GM18858 (cell line): ENCODE measurements at regions not wholly inside any gene's neighbourhood (a gene's known extent, or its start where the extent isn't known, plus 50 kb on each side); places are given as distances from the start of the nearest gene placed in this dataset.

Experiments used
- ATAC-seq: cut with Tn5 transposase; IDR thresholded peaks from one replicate; pipeline ENCODE4 v1.9.1; 2021; ENCODE audit not compliant: unreplicated experiment

GRCh38 chr4:156710365-156711192 lies 261.0 kb downstream of the PDGFC start:
- ATAC-seq = no peak

GRCh38 chr4:156705311-156705710 lies 266.3 kb downstream of the PDGFC start:
- no peak for ATAC-seq

GRCh38 chr4:156695163-156695562 lies 276.4 kb downstream of the PDGFC start:
- ATAC-seq = no peak

DNA sequence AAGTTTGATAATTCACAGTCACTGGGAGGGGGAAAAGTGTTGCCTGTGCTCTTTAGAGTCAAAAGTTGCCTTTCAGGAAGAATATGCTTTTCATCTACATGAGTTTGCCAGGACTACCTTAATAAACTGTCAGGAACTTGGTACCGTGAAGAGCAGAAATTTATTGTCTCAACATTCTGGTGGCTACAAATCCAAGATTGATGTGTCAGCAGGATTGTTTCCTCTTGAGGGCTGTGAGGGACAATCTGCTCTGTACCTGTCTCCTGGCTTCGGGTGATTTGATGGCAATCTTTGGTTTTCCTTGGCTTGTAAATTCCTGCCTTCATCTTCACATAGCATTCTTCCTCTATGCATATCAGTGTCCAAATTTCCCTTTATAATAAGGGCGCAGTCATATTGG lies 277.2 kb downstream of the PDGFC start:
- no peak for ATAC-seq

- no peak for ATAC-seq
Observed at GRCh38 chr4:156693557-156693956, 278.0 kb downstream of the PDGFC start.

GRCh38 chr4:156692016-156692415 lies 279.6 kb downstream of the PDGFC start:
- no peak for ATAC-seq

- no peak for ATAC-seq
Observed at GRCh38 chr4:156690572-156690971, 281.0 kb downstream of the PDGFC start.

GRCh38 chr4:156686120-156686519 lies 285.5 kb downstream of the PDGFC start:
- no peak for ATAC-seq

- ATAC-seq = no peak
Observed at GRCh38 chr4:156685308-156685707, 286.3 kb downstream of the PDGFC start.

- ATAC-seq = no peak
Observed at GRCh38 chr4:156677656-156678055, 293.9 kb downstream of the PDGFC start.

DNA sequence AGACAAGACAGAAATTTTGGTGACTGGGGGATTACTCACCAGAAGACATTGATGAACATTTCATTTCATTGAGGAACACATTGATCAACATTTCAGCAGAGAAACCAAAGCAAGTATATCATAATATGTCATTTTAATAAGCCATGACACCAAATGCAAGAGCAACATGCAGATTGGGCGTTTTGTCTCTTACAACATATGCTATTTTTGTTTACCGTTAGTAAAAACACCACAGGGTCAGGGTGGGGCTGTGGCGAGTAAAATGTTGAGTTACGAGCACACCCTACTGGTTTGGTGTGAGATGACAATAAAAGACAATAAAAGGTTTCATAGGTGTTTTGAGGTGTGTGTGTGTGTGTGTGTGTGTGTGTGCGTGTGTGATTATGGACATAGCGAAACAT lies 294.5 kb downstream of the PDGFC start:
- ATAC-seq = peak; percentile 61

GRCh38 chr4:156676116-156676851 lies 295.3 kb downstream of the PDGFC start:
- ATAC-seq = no peak

GRCh38 chr4:156673483-156673882 lies 298.1 kb downstream of the PDGFC start:
- no peak for ATAC-seq

DNA sequence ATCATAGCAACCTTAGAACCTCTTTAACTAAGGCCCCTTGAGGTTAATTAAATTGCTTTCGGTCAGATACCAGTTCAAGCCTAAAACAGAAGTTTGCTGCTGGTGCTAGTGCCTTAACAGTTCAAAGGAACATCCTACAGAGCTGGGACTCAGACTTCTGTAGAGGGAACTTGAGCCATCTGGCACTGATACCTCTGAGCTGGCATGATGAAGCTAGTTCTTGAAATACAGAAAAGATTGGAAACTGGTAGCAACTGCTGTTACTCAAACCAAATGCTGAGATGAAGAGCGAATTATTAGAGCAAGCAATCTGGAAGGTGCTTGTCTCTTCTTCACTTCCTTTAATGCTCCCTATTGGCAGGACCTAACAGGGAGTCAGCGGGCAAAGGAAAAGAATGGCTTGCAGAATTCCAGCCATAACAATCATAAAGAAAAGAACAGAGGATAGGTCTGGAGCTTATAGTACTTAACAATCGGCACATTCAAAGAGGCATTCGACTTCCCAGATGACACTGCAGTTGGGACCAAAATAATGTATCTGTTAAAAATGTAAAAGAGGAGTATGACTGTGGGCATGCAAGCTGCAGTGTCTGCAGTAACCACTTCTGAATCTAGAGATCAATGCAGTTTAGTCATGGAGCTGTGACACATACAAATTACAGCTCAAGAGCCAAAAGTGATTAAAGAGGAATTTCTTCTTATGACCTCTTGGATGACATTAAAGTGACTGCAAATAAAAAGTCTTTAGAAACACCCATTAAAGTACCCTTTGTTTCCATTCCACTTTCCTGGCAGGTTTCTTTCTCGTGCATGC lies 298.9 kb downstream of the PDGFC start:
- no peak for ATAC-seq

GRCh38 chr4:156665780-156666366 lies 305.7 kb downstream of the PDGFC start:
- no peak for ATAC-seq

DNA sequence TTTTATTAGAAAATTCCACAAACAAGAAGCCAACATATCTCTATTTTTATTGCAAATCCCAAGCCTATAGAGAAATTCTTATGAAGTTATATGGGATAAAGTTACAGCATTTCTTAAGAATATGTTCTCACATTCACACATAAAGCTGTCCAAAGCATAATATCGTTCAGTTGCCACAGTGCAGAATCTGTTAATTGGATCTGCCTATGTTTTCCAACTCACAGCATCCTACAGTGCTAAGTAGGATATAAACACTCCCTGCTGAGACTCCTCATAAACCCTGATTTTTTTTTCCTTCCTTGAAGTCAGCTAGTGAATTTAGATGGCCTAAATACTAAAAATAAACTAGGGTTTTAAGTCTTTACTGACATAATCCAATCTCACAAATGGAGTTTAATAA lies 307.9 kb downstream of the PDGFC start:
- no peak for ATAC-seq

- ATAC-seq = no peak
Observed at GRCh38 chr4:156662921-156663320, 308.7 kb downstream of the PDGFC start.

GRCh38 chr4:156661555-156661954 lies 310.0 kb downstream of the PDGFC start:
- no peak for ATAC-seq

GRCh38 chr4:156660465-156660864 lies 311.1 kb downstream of the PDGFC start:
- no peak for ATAC-seq

DNA sequence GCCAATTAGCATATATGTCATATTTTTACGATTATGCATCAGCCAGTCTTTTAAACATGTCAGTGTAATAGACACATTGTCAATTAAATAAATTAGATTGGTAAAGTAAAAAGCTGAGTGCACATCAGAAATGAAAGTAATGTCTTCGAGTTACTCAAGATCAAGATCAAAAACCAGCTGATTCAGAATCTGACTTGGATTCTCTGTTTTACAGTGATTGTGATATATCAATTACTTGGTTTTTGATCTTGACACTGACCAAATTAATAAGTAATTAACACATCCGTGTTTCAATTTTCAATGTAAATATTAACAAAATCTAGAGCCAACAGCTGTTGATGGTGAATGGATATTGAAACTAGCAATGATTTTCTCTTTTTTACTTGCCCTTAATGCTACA lies 311.6 kb downstream of the PDGFC start:
- no peak for ATAC-seq

DNA sequence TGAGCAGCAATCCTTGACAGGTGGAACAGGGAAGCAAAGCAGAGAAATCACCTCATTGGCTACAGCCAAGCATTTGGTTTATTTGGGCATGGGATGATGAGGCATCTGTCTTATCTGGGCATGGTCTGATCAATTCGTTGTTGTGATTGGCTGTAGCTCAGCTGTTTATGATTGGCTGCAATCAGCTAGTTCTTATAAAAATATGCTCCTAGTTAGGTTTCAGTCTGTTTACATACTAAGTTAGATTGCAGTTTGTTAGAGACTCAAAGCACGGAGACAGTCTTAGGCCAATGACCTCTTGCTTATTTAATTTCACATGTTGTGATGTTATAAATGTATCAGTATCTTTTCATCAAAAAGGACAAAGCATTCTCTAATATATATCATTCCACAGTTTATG lies 312.0 kb downstream of the PDGFC start:
- no peak for ATAC-seq
